ENCODE measurements at regions not wholly inside any gene's neighbourhood (a gene's known extent, or its start where the extent isn't known, plus 50 kb on each side); places are given as distances from the start of the nearest gene placed in this dataset.

GRCh38 chr14:84850595-84850994, 679.3 kb upstream of the FLRT2 start (continued):
- TF ChIP-seq REST (IDR thresholded peaks at IDR 0.05; ENCODE audit: unreplicated experiment): no peak
- no peak for TF ChIP-seq CTCF (conservative IDR thresholded peaks at IDR 0.05; ENCODE audit: low read depth in 2 of 2)
- no peak for TF ChIP-seq JUNB (IDR thresholded peaks at IDR 0.05; ENCODE audit: unreplicated experiment)

- no peak overlapping the region for H3K4me2 ChIP-seq
- no peak for ATAC-seq
- no peaks in the 10 kb centered on the region for H3K9me3 Mint-ChIP-seq
- TF ChIP-seq POLR2AphosphoS5 (IDR thresholded peaks at IDR 0.05; ENCODE audit: low read depth): no peak
- no peak for TF ChIP-seq EZH2 (IDR thresholded peaks at IDR 0.05; ENCODE audit: low read depth, unreplicated experiment)
- no peak for TF ChIP-seq ZNF331 (CRISPR knock-in tag; IDR thresholded peaks at IDR 0.05; ENCODE audit: low read depth)
- no peak for TF ChIP-seq NANOG (IDR thresholded peaks at IDR 0.05; ENCODE audit: borderline replicate concordance)
- TF ChIP-seq EZH2phosphoT487 (IDR thresholded peaks at IDR 0.05; ENCODE audit: unreplicated experiment): no peak
- no peak for TF ChIP-seq STAT1 (IDR thresholded peaks at IDR 0.05; ENCODE audit: unreplicated experiment)
- no peak for TF ChIP-seq ZNF462 (CRISPR knock-in tag; IDR thresholded peaks at IDR 0.05)
Measured at GRCh38 chr14:84856751-84857534, 673.0 kb upstream of the FLRT2 start.

More at GRCh38 chr14:84856751-84857534, 673.0 kb upstream of the FLRT2 start:
- Mint-ChIP-seq H3K4me1 (no peaks in the 10 kb centered on the region), H3K36me3 (ENCODE audit: low read depth) (no peaks in the 10 kb centered on the region), H3K27me3 (ENCODE audit: insufficient read depth, low read depth, poor library complexity) (no peaks in the 10 kb centered on the region), H3K27ac (no peak overlapping the region), H3K4me3 (no peak overlapping the region)
- no peak overlapping the region for H3K4me3 ChIP-seq
- H3K27me3 ChIP-seq (ENCODE audit: insufficient read depth): no peaks in the 10 kb centered on the region
- no peaks in the 10 kb centered on the region for H3K36me3 ChIP-seq (ENCODE audit: insufficient read depth)
- H4K20me1 ChIP-seq (replicated peaks; ENCODE audit: insufficient read depth): no peaks in the 10 kb centered on the region
- no peaks in the 10 kb centered on the region for H3K4me1 ChIP-seq (ENCODE audit: insufficient read depth)
- H3K9me2 ChIP-seq (ENCODE audit: insufficient read depth): 0 out of 2 replicates have a peak, but pooled peaks cover 3% of the 10 kb centered on the region
- H3K79me2 ChIP-seq (replicated peaks; ENCODE audit: insufficient read depth): no peaks in the 10 kb centered on the region
- no peaks in the 10 kb centered on the region for H3F3A ChIP-seq (replicated peaks; ENCODE audit: low read depth)
- no peak for DNase-seq (ENCODE audit: low spot score)
- no peak overlapping the region for H3K27ac ChIP-seq (ENCODE audit: low read depth)
- no peak overlapping the region for H2AFZ ChIP-seq

Measured in GM23338 (cell line).